ENCODE measurements at regions not wholly inside any gene's neighbourhood (a gene's known extent, or its start where the extent isn't known, plus 50 kb on each side); places are given as distances from the start of the nearest gene placed in this dataset.
"Not testable (repeated sequence)": the region's sequence is repeated elsewhere in the genome, so short reads cannot be mapped to it uniquely, and the experiment has no call there.

- not testable (repeated sequence) for TF ChIP-seq CTCF, POLR2A, EP300 (IDR thresholded peaks at IDR 0.05)
Observed at GRCh38 chr16:18142066-18142465, 194.5 kb downstream of the NPIPA8 start.

Measured in ovary (tissue), 3 donors.